ENCODE measurements at regions not wholly inside any gene's neighbourhood (a gene's known extent, or its start where the extent isn't known, plus 50 kb on each side); places are given as distances from the start of the nearest gene placed in this dataset.
A peak's percentile ranks its signal among the peaks of the same experiment; 100 is the strongest.

GRCh38 chr1:91123319-91123718 lies 101.5 kb upstream of the ZNF644 start:
- Histone ChIP-seq H3K9me3 (replicated peaks in 1 of 2; ENCODE audit: control insufficient read depth in 2 of 2, insufficient read depth in 1 of 2, low read depth in 1 of 2, low read length in 2 of 2) (no peaks in the 10 kb centered on the region), H3K36me3 (replicated peaks in 1 of 2; ENCODE audit: control insufficient read depth in 2 of 2, insufficient read depth in 2 of 2, low read length in 2 of 2) (no peaks in the 10 kb centered on the region), H2BK5ac (ENCODE audit: low read length) (no peak overlapping the region), H3K4ac (ENCODE audit: low read length) (no peak overlapping the region), H4K91ac (ENCODE audit: low read depth, low read length, poor library complexity) (no peak overlapping the region), H2BK12ac (ENCODE audit: low read length) (no peak overlapping the region), H2AFZ (ENCODE audit: low read length) (no peak overlapping the region), H3K79me1 (ENCODE audit: low read depth, low read length) (no peaks in the 10 kb centered on the region), H3K4me1 (ENCODE audit: control insufficient read depth in 2 of 2, insufficient read depth in 1 of 2, low read depth in 1 of 2, low read length in 2 of 2) (peaks cover 0 to 5% of the 10 kb centered on the region in 2 donors), H2BK15ac (ENCODE audit: low read length) (no peak overlapping the region), H2BK120ac (ENCODE audit: low read depth, low read length) (no peak overlapping the region), H2AK5ac (ENCODE audit: low read depth, low read length) (no peak overlapping the region), H3K27me3 (ENCODE audit: control insufficient read depth in 3 of 3, insufficient read depth in 3 of 3, low read depth in 1 of 3, low read length in 3 of 3) (peaks cover 0 to 7% (median 0%) of the 10 kb centered on the region in 3 experiments), H3K4me2 (ENCODE audit: insufficient read depth, low read length, poor library complexity, severe bottlenecking) (no peak overlapping the region), H3K9ac (ENCODE audit: low read depth, low read length, poor library complexity) (no peak overlapping the region), H3K18ac (ENCODE audit: low read length) (no peak overlapping the region), H3K4me3 (ENCODE audit: low read length in 2 of 2) (no peak overlapping the region), H3K14ac (ENCODE audit: low read length) (no peak overlapping the region), H3K27ac (replicated peaks; ENCODE audit: low read length) (no peak overlapping the region), H4K8ac (ENCODE audit: low read depth, low read length) (no peak overlapping the region), H3K23ac (ENCODE audit: low read depth, low read length, poor library complexity) (no peak overlapping the region)
- DNase-seq (ENCODE audit: low spot score) = no peak
- no CpG with 5 or more reads among the region's 2 CpGs for WGBS, 2 donors (ENCODE audit: extremely low coverage in 2 of 2, insufficient read length in 2 of 2, insufficient replicate concordance in 1 of 2)

- Histone ChIP-seq H2BK15ac (ENCODE audit: low read length) (no peak overlapping the region), H3K14ac (ENCODE audit: low read length) (no peak overlapping the region), H3K4me3 (ENCODE audit: low read length in 2 of 2) (no peak overlapping the region), H3K23ac (ENCODE audit: low read depth, low read length, poor library complexity) (no peak overlapping the region), H3K4me2 (ENCODE audit: insufficient read depth, low read length, poor library complexity, severe bottlenecking) (no peak overlapping the region), H3K4ac (ENCODE audit: low read length) (no peak overlapping the region), H2AK5ac (ENCODE audit: low read depth, low read length) (no peak overlapping the region), H3K27ac (replicated peaks; ENCODE audit: low read length) (no peak overlapping the region), H3K18ac (ENCODE audit: low read length) (no peak overlapping the region), H3K79me1 (ENCODE audit: low read depth, low read length) (no peaks in the 10 kb centered on the region), H2BK120ac (ENCODE audit: low read depth, low read length) (no peak overlapping the region), H2BK5ac (ENCODE audit: low read length) (no peak overlapping the region), H3K9me3 (replicated peaks in 1 of 2; ENCODE audit: control insufficient read depth in 2 of 2, insufficient read depth in 1 of 2, low read depth in 1 of 2, low read length in 2 of 2) (no peaks in the 10 kb centered on the region), H3K27me3 (ENCODE audit: control insufficient read depth in 3 of 3, insufficient read depth in 3 of 3, low read depth in 1 of 3, low read length in 3 of 3) (peaks cover 0 to 7% (median 0%) of the 10 kb centered on the region in 3 experiments), H2AFZ (ENCODE audit: low read length) (no peak overlapping the region), H3K36me3 (replicated peaks in 1 of 2; ENCODE audit: control insufficient read depth in 2 of 2, insufficient read depth in 2 of 2, low read length in 2 of 2) (no peaks in the 10 kb centered on the region), H4K91ac (ENCODE audit: low read depth, low read length, poor library complexity) (no peak overlapping the region), H4K8ac (ENCODE audit: low read depth, low read length) (no peak overlapping the region), H3K4me1 (ENCODE audit: control insufficient read depth in 2 of 2, insufficient read depth in 1 of 2, low read depth in 1 of 2, low read length in 2 of 2) (peaks cover 0 to 5% of the 10 kb centered on the region in 2 donors), H2BK12ac (ENCODE audit: low read length) (no peak overlapping the region), H3K9ac (ENCODE audit: low read depth, low read length, poor library complexity) (no peak overlapping the region)
- WGBS, 2 donors (ENCODE audit: extremely low coverage in 2 of 2, insufficient read length in 2 of 2, insufficient replicate concordance in 1 of 2) = no CpG with 5 or more reads among the region's 2 CpGs
- no peak for DNase-seq (ENCODE audit: low spot score)
Observed at GRCh38 chr1:91122106-91122717, 100.4 kb upstream of the ZNF644 start.

- H3K14ac ChIP-seq (ENCODE audit: low read length) = no peak overlapping the region
- no peak overlapping the region for H3K23ac ChIP-seq (ENCODE audit: low read depth, low read length, poor library complexity)
- no peaks in the 10 kb centered on the region for H3K36me3 ChIP-seq (replicated peaks in 1 of 2; ENCODE audit: control insufficient read depth in 2 of 2, insufficient read depth in 2 of 2, low read length in 2 of 2)
- H3K79me1 ChIP-seq (ENCODE audit: low read depth, low read length) = no peaks in the 10 kb centered on the region
- no peak overlapping the region for H3K4me2 ChIP-seq (ENCODE audit: insufficient read depth, low read length, poor library complexity, severe bottlenecking)
- H3K9ac ChIP-seq (ENCODE audit: low read depth, low read length, poor library complexity) = no peak overlapping the region
- H3K9me3 ChIP-seq (replicated peaks in 1 of 2; ENCODE audit: control insufficient read depth in 2 of 2, insufficient read depth in 1 of 2, low read depth in 1 of 2, low read length in 2 of 2) = no peaks in the 10 kb centered on the region
- H3K18ac ChIP-seq (ENCODE audit: low read length) = peak overlapping the region; percentile 27
- H2AFZ ChIP-seq (ENCODE audit: low read length) = no peak overlapping the region
- no peak overlapping the region for H2BK15ac ChIP-seq (ENCODE audit: low read length)
- H3K4me1 ChIP-seq (ENCODE audit: control insufficient read depth in 2 of 2, insufficient read depth in 1 of 2, low read depth in 1 of 2, low read length in 2 of 2) = peaks cover 0 to 5% of the 10 kb centered on the region in 2 donors
- H2AK5ac ChIP-seq (ENCODE audit: low read depth, low read length) = no peak overlapping the region
- H3K4ac ChIP-seq (ENCODE audit: low read length) = no peak overlapping the region
- no peak overlapping the region for H2BK120ac ChIP-seq (ENCODE audit: low read depth, low read length)
- H3K27ac ChIP-seq (replicated peaks; ENCODE audit: low read length) = no peak overlapping the region
- no peak overlapping the region for H4K8ac ChIP-seq (ENCODE audit: low read depth, low read length)
- H3K27me3 ChIP-seq (ENCODE audit: control insufficient read depth in 3 of 3, insufficient read depth in 3 of 3, low read depth in 1 of 3, low read length in 3 of 3) = peaks cover 0 to 7% (median 0%) of the 10 kb centered on the region in 3 experiments
- no peak for DNase-seq (ENCODE audit: low spot score)
- no peak overlapping the region for H2BK5ac ChIP-seq (ENCODE audit: low read length)
- no peak overlapping the region for H3K4me3 ChIP-seq (ENCODE audit: low read length in 2 of 2)
- H4K91ac ChIP-seq (ENCODE audit: low read depth, low read length, poor library complexity) = no peak overlapping the region
- WGBS, 2 donors (ENCODE audit: extremely low coverage in 2 of 2, insufficient read length in 2 of 2, insufficient replicate concordance in 1 of 2) = no CpG with 5 or more reads among the region's 2 CpGs
- no peak overlapping the region for H2BK12ac ChIP-seq (ENCODE audit: low read length)
Observed at GRCh38 chr1:91121366-91121765, 99.5 kb upstream of the ZNF644 start.

GRCh38 chr1:91120936-91121335 lies 99.1 kb upstream of the ZNF644 start:
- Histone ChIP-seq H3K4me1 (ENCODE audit: control insufficient read depth in 2 of 2, insufficient read depth in 1 of 2, low read depth in 1 of 2, low read length in 2 of 2) (peaks cover 0 to 5% of the 10 kb centered on the region in 2 donors), H3K4me2 (ENCODE audit: insufficient read depth, low read length, poor library complexity, severe bottlenecking) (no peak overlapping the region), H2BK5ac (ENCODE audit: low read length) (no peak overlapping the region), H2AFZ (ENCODE audit: low read length) (no peak overlapping the region), H3K79me1 (ENCODE audit: low read depth, low read length) (no peaks in the 10 kb centered on the region), H3K27me3 (ENCODE audit: control insufficient read depth in 3 of 3, insufficient read depth in 3 of 3, low read depth in 1 of 3, low read length in 3 of 3) (peaks cover 0 to 7% (median 0%) of the 10 kb centered on the region in 3 experiments), H2BK15ac (ENCODE audit: low read length) (no peak overlapping the region), H4K91ac (ENCODE audit: low read depth, low read length, poor library complexity) (no peak overlapping the region), H3K9ac (ENCODE audit: low read depth, low read length, poor library complexity) (no peak overlapping the region), H2BK120ac (ENCODE audit: low read depth, low read length) (no peak overlapping the region), H3K18ac (ENCODE audit: low read length) (peak overlapping the region; percentile 27), H3K36me3 (replicated peaks in 1 of 2; ENCODE audit: control insufficient read depth in 2 of 2, insufficient read depth in 2 of 2, low read length in 2 of 2) (no peaks in the 10 kb centered on the region), H3K23ac (ENCODE audit: low read depth, low read length, poor library complexity) (no peak overlapping the region), H3K27ac (replicated peaks; ENCODE audit: low read length) (no peak overlapping the region), H3K9me3 (replicated peaks in 1 of 2; ENCODE audit: control insufficient read depth in 2 of 2, insufficient read depth in 1 of 2, low read depth in 1 of 2, low read length in 2 of 2) (no peaks in the 10 kb centered on the region), H3K4ac (ENCODE audit: low read length) (no peak overlapping the region), H4K8ac (ENCODE audit: low read depth, low read length) (no peak overlapping the region), H3K14ac (ENCODE audit: low read length) (no peak overlapping the region), H3K4me3 (ENCODE audit: low read length in 2 of 2) (no peak overlapping the region), H2BK12ac (ENCODE audit: low read length) (no peak overlapping the region), H2AK5ac (ENCODE audit: low read depth, low read length) (no peak overlapping the region)
- WGBS, 2 donors (ENCODE audit: extremely low coverage in 2 of 2, insufficient read length in 2 of 2, insufficient replicate concordance in 1 of 2) = no CpG with 5 or more reads among the region's 1 CpG
- DNase-seq (ENCODE audit: low spot score) = no peak
